Ascending aorta (tissue), 2 donors: ENCODE measurements at regions not wholly inside any gene's neighbourhood (a gene's known extent, or its start where the extent isn't known, plus 50 kb on each side); places are given as distances from the start of the nearest gene placed in this dataset.

Experiments
- DNase-seq, 2 donors: peaks; one replicate each; pipeline ENCODE4 v3.0.0-alpha.2; 2019; ENCODE audit warnings: low spot score in 2 of 2
- H3K27ac ChIP-seq, 2 donors: fragments of 200-600 bp; sonication (generic); one replicate each; pipeline ENCODE4 v1.5.1; 2016 to 2017; ENCODE audit warnings: mild to moderate bottlenecking in 1 of 2
- H3K27me3 ChIP-seq: fragments of 200-600 bp; sonication (generic); one replicate; pipeline ENCODE4 v1.5.1; 2017
- H3K36me3 ChIP-seq, 2 donors: fragments of 200-600 bp; sonication (generic); one replicate each; pipeline ENCODE4 v1.5.1; 2016
- H3K4me1 ChIP-seq, 2 donors: fragments of 200-600 bp; sonication (generic); one replicate each; pipeline ENCODE4 v1.5.1; 2016 to 2017; ENCODE audit warnings: mild to moderate bottlenecking in 1 of 2
- H3K4me3 ChIP-seq, 2 donors: fragments of 200-600 bp; sonication (generic); one replicate each; pipeline ENCODE4 v1.5.1; 2016 to 2017; ENCODE audit warnings: mild to moderate bottlenecking in 1 of 2
- H3K9me3 ChIP-seq, 2 donors: fragments of 200-600 bp; sonication (generic); one replicate each; pipeline ENCODE4 v1.5.1; 2016
- CTCF ChIP-seq, 3 experiments: fragments of 200-600 bp in 2 of 3; fragments of 450-650 bp in 1 of 3; sonication (generic) in 2 of 3; IDR thresholded peaks; one replicate each; pipeline ENCODE4 v1.5.1; 2016 to 2019; ENCODE audit warnings: antibody characterized with exemption in 3 of 3, mild to moderate bottlenecking in 1 of 3, moderate library complexity in 1 of 3
- intact Hi-C: fragments of 100-400 bp; cut with DNase I; formaldehyde crosslinking; loops from one replicate; pipeline ENCODE4 v1.15.1; 2023

GRCh38 chr12:94074980-94075629 is 73.3 kb upstream of the PLXNC1 start:
- TF ChIP-seq CTCF (IDR thresholded peaks at IDR 0.05) = peak; percentile 62 to 76 (median 67)
- intact Hi-C loops = loop anchor here (1.0 to 10.0 kb wide), 14 partner anchors 18 to 770 kb away; partner anchors contain the start of gene CRADD
- H3K27me3 ChIP-seq = no peaks in the 10 kb centered on the region
- peaks cover 0 to 20% of the 10 kb centered on the region in 2 donors for H3K4me1 ChIP-seq
- H3K27ac ChIP-seq = peak overlapping the region; percentile 89 to 94
- no peaks in the 10 kb centered on the region for H3K9me3 ChIP-seq
- peak in 1 of 2 donors; percentile 90 for DNase-seq
- no peaks in the 10 kb centered on the region for H3K36me3 ChIP-seq
- H3K4me3 ChIP-seq = peak overlapping the region in 1 of 2 donors; percentile 39

GRCh38 chr12:94077209-94077608 is 71.2 kb upstream of the PLXNC1 start:
- intact Hi-C loops = loop anchor here (5.0 to 10.0 kb wide), 3 partner anchors 250 to 772 kb away; partner anchors contain the start of gene CRADD
- Histone ChIP-seq H3K36me3 (no peaks in the 10 kb centered on the region), H3K4me3 (no peak overlapping the region), H3K9me3 (no peaks in the 10 kb centered on the region), H3K27me3 (no peaks in the 10 kb centered on the region), H3K4me1 (peaks cover 0 to 23% of the 10 kb centered on the region in 2 donors), H3K27ac (no peak overlapping the region)
- no peak for DNase-seq
- TF ChIP-seq CTCF (IDR thresholded peaks at IDR 0.05) = no peak

GRCh38 chr12:94078138-94078723 is 70.1 kb upstream of the PLXNC1 start:
- H3K36me3 ChIP-seq = no peaks in the 10 kb centered on the region
- peaks cover 0 to 23% of the 10 kb centered on the region in 2 donors for H3K4me1 ChIP-seq
- intact Hi-C loops = loop anchor here (5.0 to 10.0 kb wide), 3 partner anchors 251 to 773 kb away; partner anchors contain the start of gene CRADD
- no peak for TF ChIP-seq CTCF (IDR thresholded peaks at IDR 0.05)
- no peak overlapping the region for H3K4me3 ChIP-seq
- no peak for DNase-seq
- no peak overlapping the region for H3K27ac ChIP-seq
- no peaks in the 10 kb centered on the region for H3K27me3 ChIP-seq
- no peaks in the 10 kb centered on the region for H3K9me3 ChIP-seq

- Histone ChIP-seq H3K27ac (no peak overlapping the region), H3K36me3 (no peaks in the 10 kb centered on the region), H3K4me1 (peaks cover 0 to 16% of the 10 kb centered on the region in 2 donors), H3K4me3 (no peak overlapping the region), H3K9me3 (no peaks in the 10 kb centered on the region), H3K27me3 (no peaks in the 10 kb centered on the region)
- no peak for TF ChIP-seq CTCF (IDR thresholded peaks at IDR 0.05)
- DNase-seq = no peak
- intact Hi-C loops = loop anchor here (5.0 to 10.0 kb wide), 3 partner anchors 252 to 774 kb away; partner anchors contain the start of gene CRADD
Measured at GRCh38 chr12:94078736-94079509, 69.5 kb upstream of the PLXNC1 start.

GRCh38 chr12:94079566-94080340 is 68.6 kb upstream of the PLXNC1 start:
- Histone ChIP-seq H3K4me3 (no peak overlapping the region), H3K9me3 (no peaks in the 10 kb centered on the region), H3K27ac (no peak overlapping the region), H3K36me3 (no peaks in the 10 kb centered on the region), H3K27me3 (no peaks in the 10 kb centered on the region), H3K4me1 (peaks cover 0 to 13% of the 10 kb centered on the region in 2 donors)
- TF ChIP-seq CTCF (IDR thresholded peaks at IDR 0.05) = no peak
- intact Hi-C loops = loop anchor here (5.0 to 10.0 kb wide), 3 partner anchors 252 to 775 kb away; partner anchors contain the start of gene CRADD
- no peak for DNase-seq
